ACC112 (cell line): ENCODE measurements at regions not wholly inside any gene's neighbourhood (a gene's known extent, or its start where the extent isn't known, plus 50 kb on each side); places are given as distances from the start of the nearest gene placed in this dataset.

Experiments used
- H2AFZ ChIP-seq: fragments of 200-600 bp; sonication (generic); one replicate; pipeline ENCODE4 v1.6.0; 2017; ENCODE audit warnings: antibody characterized with exemption, low read length; ENCODE audit not compliant: unreplicated experiment
- H3K27ac ChIP-seq: fragments of 200-600 bp; sonication (generic); 2 replicates; pipeline ENCODE4 v1.5.1; 2014; ENCODE audit warnings: low read depth, mild to moderate bottlenecking, antibody characterized with exemption, low read length, moderate library complexity
- H3K27me3 ChIP-seq: fragments of 200-600 bp; sonication (generic); 2 replicates; pipeline ENCODE4 v1.6.1; 2014; ENCODE audit warnings: mild to moderate bottlenecking, antibody characterized with exemption, low read length, moderate library complexity, mixed read lengths; ENCODE audit not compliant: insufficient read depth
- H3K36me3 ChIP-seq: fragments of 200-600 bp; sonication (generic); 2 replicates; pipeline ENCODE4 v1.6.1; 2016; ENCODE audit warnings: mild to moderate bottlenecking, antibody characterized with exemption, low read length, moderate library complexity, mixed read lengths; ENCODE audit not compliant: insufficient read depth
- H3K4me1 ChIP-seq: fragments of 200-600 bp; sonication (generic); one replicate; pipeline ENCODE4 v1.6.1; 2016; ENCODE audit warnings: low read length, mixed read lengths; ENCODE audit not compliant: insufficient read depth, unreplicated experiment, control insufficient read depth
- H3K4me3 ChIP-seq: fragments of 200-600 bp; sonication (generic); 2 replicates; pipeline ENCODE4 v1.5.1; 2014; ENCODE audit warnings: mild to moderate bottlenecking, low read depth, low read length
- H3K79me2 ChIP-seq: fragments of 200-600 bp; sonication (generic); one replicate; pipeline ENCODE4 v1.6.0; 2016; ENCODE audit warnings: low read length; ENCODE audit not compliant: control insufficient read depth, unreplicated experiment, insufficient read depth

DNA sequence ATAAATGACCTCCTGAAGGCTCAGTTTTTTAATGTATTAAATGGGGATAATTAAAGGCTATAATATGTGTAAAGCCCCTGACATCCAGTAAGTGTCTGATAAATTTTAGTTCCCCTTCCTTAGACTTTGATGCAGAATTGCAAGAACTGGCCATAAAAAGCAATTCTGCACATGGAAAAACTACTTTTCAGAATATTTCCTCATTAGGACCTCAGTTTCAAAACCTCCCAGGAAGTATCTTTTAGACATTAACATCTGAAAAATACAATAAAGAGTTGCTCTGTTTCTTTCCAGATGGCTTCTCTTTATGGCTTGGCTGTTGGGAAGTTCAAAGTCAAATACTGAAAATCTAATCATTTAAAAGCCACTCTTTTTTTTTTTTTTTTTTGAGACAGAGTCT lies 106.3 kb upstream of the ZNF217 start:
- Histone ChIP-seq H2AFZ (no peak overlapping the region), H3K4me1 (peaks cover 3% of the 10 kb centered on the region), H3K27me3 (no peaks in the 10 kb centered on the region), H3K79me2 (no peaks in the 10 kb centered on the region), H3K4me3 (no peak overlapping the region), H3K36me3 (no peaks in the 10 kb centered on the region), H3K27ac (no peak overlapping the region)

DNA sequence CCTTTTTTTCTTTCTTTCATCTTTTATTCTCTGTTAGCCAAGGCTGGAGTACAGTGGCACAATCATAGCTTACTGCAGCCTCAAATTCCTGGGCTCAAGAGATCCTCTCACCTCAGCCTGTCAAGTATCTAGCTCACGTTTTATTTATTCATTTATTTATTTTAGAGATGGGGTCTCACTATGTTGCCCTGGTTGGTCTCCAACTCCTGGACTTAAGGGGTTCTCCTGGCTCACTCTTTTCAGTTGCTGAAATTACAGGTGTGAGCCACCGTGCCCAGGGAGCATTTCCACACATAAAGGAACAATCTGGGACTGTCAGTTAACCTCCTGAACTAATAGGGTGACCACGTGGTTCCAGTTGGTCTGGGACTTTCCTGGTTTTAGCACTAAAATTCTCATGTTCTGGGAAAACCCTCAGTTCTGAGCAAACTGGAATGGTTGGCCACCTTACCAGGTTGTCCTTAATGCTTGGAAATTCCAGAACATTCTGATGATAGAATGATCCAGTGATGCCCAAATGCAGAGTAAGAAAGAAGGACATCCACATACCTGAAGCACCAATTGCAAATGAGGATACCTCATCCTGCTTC lies 105.5 kb upstream of the ZNF217 start:
- Histone ChIP-seq H3K27me3 (no peaks in the 10 kb centered on the region), H3K4me3 (no peak overlapping the region), H3K27ac (no peak overlapping the region), H3K79me2 (no peaks in the 10 kb centered on the region), H3K4me1 (peaks cover 3% of the 10 kb centered on the region), H3K36me3 (no peaks in the 10 kb centered on the region), H2AFZ (no peak overlapping the region)

- Histone ChIP-seq H3K4me1 (peaks cover 3% of the 10 kb centered on the region), H3K79me2 (no peaks in the 10 kb centered on the region), H3K4me3 (no peak overlapping the region), H2AFZ (no peak overlapping the region), H3K27me3 (no peaks in the 10 kb centered on the region), H3K27ac (no peak overlapping the region), H3K36me3 (no peaks in the 10 kb centered on the region)
Measured at GRCh38 chr20:53698371-53698978, 104.8 kb upstream of the ZNF217 start.

- H3K79me2 ChIP-seq: no peaks in the 10 kb centered on the region
- no peak overlapping the region for H3K4me3 ChIP-seq
- no peak overlapping the region for H2AFZ ChIP-seq
- no peaks in the 10 kb centered on the region for H3K36me3 ChIP-seq
- no peaks in the 10 kb centered on the region for H3K27me3 ChIP-seq
- H3K4me1 ChIP-seq: peaks cover 8% of the 10 kb centered on the region
- no peak overlapping the region for H3K27ac ChIP-seq
Measured at GRCh38 chr20:53695797-53696527, 102.3 kb upstream of the ZNF217 start.

DNA sequence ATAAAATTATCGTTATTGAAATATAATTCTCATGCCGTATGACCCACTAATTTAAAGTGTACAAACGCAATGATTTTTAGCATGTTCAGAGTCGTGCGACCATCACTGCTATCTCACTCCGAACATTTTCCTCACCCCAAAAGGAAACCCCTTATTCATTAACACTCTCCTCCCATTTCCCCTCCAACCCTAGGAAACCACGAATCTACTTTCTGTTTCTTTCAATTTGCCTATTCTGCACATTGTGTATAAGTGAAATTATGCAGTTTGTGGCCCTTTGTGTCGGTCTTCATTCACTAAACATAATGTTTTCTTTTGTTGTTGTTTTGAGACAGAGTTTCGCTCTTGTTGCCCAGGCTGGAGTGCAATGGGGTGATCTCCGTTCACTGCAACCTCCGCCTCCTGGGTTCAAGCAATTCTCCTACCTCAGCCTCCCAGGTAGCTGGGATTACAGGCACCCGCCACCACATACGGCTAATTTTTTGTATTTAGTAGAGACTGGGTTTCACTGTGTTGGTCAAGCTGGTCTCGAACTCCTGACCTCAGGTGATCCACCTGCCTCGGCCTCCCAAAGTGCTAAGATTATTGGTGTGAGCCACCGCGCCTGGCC lies 99.7 kb upstream of the ZNF217 start:
- H2AFZ ChIP-seq: no peak overlapping the region
- no peak overlapping the region for H3K4me3 ChIP-seq
- no peaks in the 10 kb centered on the region for H3K27me3 ChIP-seq
- H3K36me3 ChIP-seq: no peaks in the 10 kb centered on the region
- H3K79me2 ChIP-seq: no peaks in the 10 kb centered on the region
- H3K4me1 ChIP-seq: peaks cover 5% of the 10 kb centered on the region
- 0 out of 2 replicates have a peak overlapping the region, but pooled peaks have one; percentile 30 for H3K27ac ChIP-seq

DNA sequence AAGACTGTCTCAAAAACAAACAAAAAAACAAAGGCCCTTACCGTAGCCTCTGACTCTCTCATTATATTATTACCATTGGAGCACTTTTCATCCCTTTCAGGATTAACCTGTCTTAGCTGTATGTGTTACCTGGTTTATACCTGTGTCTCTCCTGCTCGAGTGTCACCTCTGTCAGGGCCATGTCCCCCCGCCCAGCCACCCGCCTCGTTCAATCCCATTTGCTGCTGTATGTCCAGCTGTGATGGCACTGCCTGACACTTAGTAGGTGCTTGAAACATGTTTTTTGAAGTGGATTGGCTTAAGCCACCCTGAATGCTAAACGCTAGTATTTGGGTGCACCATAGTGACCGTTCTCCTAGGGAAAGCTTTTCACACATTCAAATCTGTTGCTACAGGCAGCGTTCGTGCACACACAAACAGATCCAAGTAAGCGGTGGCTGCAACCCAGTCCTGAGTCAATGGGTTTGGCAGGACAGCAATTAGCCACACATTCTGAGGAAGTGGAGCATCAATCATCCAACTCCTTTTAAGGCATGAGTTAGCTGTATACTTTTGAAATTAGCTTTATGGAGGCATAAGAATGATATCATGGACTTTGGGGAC lies 98.9 kb upstream of the ZNF217 start:
- Histone ChIP-seq H3K27ac (peak overlapping the region; percentile 30), H3K4me3 (no peak overlapping the region), H3K36me3 (no peaks in the 10 kb centered on the region), H2AFZ (peak overlapping the region; percentile 87), H3K27me3 (no peaks in the 10 kb centered on the region), H3K79me2 (no peaks in the 10 kb centered on the region), H3K4me1 (peaks cover 5% of the 10 kb centered on the region)

DNA sequence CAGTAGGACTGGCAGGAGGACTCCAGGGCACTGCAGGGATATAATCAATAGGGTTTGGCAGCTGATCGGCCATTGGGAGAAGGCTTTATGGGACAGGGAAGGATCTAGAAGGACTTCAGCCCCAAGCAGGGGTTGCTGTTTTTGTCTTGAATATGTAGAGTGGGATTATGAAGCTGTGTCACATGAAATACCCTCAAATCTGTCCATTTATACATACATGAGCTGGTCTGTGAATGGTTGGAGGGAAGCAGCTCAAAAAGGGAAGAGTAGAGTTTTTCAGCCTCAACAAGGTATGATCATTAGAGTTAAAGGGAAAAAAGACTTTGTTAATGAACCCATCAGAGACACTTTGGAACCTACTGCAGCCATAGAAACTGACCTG lies 98.2 kb upstream of the ZNF217 start:
- Histone ChIP-seq H3K36me3 (no peaks in the 10 kb centered on the region), H2AFZ (no peak overlapping the region), H3K4me3 (no peak overlapping the region), H3K79me2 (no peaks in the 10 kb centered on the region), H3K4me1 (peaks cover 5% of the 10 kb centered on the region), H3K27me3 (no peaks in the 10 kb centered on the region), H3K27ac (no peak overlapping the region)

DNA sequence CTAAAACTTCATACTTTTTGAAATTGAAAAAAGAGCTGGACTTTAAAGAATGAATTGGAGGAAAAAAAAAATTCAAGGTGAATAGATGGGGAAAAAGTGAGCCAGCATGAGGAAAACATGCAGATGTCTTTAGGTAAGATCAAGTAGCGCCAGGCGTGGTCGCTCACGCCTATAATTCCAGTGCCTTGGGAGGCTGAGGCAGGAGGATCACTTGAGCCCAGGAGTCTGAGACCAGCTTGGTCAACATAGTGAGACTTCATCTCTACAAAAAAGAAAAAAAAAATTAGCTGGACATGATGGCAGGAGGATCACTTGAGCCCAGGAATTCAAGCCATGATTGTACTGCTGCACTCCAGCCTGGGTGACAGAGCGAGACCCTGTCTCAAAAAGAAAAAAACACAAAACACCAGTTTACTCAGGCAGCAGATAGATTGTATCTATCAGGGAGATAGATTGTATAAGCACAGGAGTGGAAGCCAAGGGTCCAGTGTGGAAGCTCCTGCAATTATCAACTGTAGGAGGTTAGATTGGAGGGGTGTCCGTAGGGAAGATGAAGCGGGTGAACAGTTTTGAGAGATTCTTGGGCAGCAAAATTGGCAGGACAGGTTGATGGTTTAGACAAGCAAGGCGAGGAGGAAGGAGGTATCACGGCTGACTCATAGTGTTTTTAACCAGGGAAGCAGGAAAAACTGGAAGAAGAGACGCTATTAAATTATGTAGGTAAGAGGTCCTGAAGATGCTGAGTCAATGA lies 97.6 kb upstream of the ZNF217 start:
- no peaks in the 10 kb centered on the region for H3K27me3 ChIP-seq
- H3K36me3 ChIP-seq: no peaks in the 10 kb centered on the region
- H3K79me2 ChIP-seq: no peaks in the 10 kb centered on the region
- peaks cover 5% of the 10 kb centered on the region for H3K4me1 ChIP-seq
- H2AFZ ChIP-seq: no peak overlapping the region
- H3K27ac ChIP-seq: no peak overlapping the region
- H3K4me3 ChIP-seq: no peak overlapping the region

DNA sequence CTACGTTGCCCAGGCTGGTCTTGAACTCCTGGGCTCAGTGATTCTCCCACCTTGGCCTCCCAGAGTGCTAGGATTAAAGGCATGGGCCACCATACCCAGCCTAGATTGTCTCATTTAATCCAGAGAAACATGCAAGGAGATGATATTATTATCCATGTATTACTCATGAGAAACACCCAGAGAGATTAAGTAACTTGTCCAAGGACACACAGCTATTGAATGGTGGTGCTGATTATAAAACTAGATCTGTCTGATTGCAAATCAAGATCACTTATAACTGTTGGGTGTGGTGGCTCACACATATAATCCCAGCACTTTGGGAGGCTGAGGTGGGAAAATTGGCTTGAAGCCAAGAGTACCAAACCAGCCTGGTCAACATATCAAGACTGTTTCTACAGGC lies 94.4 kb upstream of the ZNF217 start:
- H3K36me3 ChIP-seq: no peaks in the 10 kb centered on the region
- no peak overlapping the region for H3K4me3 ChIP-seq
- H3K79me2 ChIP-seq: no peaks in the 10 kb centered on the region
- H3K27me3 ChIP-seq: no peaks in the 10 kb centered on the region
- no peak overlapping the region for H2AFZ ChIP-seq
- no peak overlapping the region for H3K27ac ChIP-seq
- peaks cover 5% of the 10 kb centered on the region for H3K4me1 ChIP-seq

DNA sequence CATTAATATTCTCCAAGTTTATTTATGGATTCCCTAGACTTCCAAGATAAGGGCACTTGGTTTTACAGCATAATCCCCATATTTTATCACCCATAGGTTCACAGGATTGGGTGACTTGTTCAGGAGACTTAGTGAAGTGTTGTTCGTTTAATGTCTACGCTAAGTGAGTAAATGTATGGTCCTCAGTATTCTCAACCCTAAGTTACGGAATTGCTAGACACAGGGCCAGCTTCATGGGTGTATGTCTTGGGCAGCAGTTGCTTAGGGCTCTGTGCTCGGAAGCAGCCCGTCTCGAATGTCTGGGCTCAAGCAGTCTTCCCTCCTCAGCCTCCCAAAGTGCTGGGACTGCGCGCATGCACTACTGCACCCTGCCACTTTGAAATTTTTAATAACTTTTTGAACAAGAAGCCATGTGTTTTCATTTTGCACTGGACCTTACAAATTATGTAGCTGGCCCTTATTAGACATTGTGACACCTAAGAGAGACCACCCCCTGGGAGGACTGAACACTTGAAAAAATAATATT lies 91.5 kb upstream of the ZNF217 start:
- H2AFZ ChIP-seq: no peak overlapping the region
- no peak overlapping the region for H3K27ac ChIP-seq
- no peaks in the 10 kb centered on the region for H3K27me3 ChIP-seq
- H3K36me3 ChIP-seq: no peaks in the 10 kb centered on the region
- H3K79me2 ChIP-seq: no peaks in the 10 kb centered on the region
- H3K4me3 ChIP-seq: no peak overlapping the region
- H3K4me1 ChIP-seq: no peaks in the 10 kb centered on the region
